ENCODE measurements at regions not wholly inside any gene's neighbourhood (a gene's known extent, or its start where the extent isn't known, plus 50 kb on each side); places are given as distances from the start of the nearest gene placed in this dataset.

GRCh38 chr2:42971947-42972736 is 179.8 kb upstream of the HAAO start:
- no peak for DNase-seq (ENCODE audit: low read depth)

DNA sequence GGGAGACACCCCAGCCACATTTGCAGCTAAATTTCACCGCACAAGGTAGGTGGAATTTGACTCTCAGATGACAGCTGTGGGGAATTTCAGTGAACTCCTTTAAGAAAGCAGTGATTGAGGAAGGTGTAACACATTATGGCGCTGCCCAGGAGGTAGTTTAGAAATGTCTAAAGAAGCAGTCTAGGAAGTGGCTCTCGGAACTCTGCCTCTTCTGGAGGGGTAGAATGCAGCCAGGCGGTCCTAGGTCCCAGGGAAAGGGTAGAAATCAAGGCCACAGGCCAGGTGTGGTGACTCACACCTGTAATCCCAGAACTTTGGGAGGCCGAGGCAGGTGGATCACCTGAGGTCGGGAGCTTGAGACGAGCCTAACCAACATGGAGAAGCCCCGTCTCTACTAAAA is 179.0 kb upstream of the HAAO start:
- DNase-seq (ENCODE audit: low read depth) = no peak

- DNase-seq (ENCODE audit: low read depth) = no peak
Measured at GRCh38 chr2:42970151-42970550, 177.8 kb upstream of the HAAO start.

DNA sequence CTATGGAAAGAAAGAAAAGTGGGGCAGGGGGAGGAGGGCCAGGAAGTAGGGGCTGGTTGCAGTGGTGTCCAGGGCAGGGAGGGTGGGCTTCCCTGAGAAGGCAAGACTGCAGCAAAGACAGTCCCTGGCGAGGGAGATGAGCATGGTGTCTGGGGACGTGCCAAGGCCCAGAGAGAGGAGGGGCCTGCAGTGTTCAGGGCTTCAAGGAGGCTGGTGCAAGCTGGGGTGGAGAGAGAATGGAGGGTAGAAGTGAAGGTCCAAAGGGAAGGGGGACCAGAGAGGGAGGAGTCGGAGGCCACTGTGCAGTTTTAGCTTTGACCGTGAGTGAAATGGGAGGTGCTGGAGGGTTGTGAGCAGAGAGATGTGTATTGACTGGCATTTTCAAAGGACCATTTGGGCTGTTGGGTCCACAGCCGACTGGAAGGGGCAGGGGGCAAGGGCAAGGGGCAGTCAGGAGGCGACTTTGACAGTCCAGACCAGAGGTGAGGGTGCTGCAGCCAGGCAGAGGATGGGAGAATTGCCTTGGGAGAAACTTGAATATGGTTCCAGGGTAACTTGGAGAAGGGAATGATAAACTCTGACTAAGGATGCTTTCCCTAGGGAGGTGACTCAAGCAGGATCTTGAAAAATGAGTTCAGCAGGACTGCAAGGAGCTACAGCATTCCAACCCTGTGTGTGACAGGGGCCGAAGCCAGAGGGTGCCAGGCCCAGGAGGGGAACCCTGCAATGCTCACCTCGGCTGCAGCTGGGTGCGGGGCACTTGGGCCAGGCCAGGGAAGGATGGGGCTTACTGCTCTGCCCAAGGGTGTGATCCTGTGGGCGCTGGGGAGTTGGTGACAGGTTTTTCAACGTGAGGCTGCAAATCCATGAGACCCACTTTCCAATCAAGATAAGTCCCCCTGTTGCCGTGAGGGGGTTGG is 177.1 kb upstream of the HAAO start:
- no peak for DNase-seq (ENCODE audit: low read depth)

DNA sequence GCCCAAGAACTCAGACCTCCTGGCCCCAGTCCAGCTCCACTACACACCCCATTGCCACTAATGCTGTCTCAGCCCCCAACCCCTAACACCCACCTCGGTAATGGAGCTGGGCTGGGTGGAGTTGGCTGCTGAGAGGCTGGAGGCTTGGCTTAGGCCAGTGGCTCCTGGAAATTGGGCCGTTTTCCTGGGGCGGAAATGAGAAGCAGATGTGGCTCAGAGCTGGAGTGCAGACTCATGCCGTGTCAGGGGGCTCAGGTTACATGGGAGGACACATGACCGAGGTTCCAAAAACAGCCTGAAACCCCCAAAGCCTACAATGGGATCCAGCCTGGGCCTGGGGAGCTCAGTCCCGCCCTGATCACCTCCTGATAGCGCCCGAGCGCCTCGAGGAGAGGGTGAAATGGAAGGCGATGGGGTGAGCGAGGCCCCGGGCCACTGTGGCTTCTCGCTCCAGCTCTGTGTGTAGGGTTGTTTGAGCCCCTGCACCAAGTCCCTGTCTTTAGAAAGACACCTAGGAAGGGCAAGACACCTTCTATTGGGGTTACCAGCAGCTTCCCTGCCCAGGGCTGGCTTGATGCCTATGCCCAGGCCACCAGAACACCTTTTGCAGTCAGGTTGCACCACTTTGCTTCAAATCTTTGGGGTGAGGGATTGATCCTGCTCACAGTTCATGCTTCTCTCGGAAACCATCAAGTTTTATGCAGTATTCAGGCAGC is 175.7 kb upstream of the HAAO start:
- no peak for DNase-seq (ENCODE audit: low read depth)

- DNase-seq (ENCODE audit: low read depth) = no peak
Measured at GRCh38 chr2:42965910-42966309, 173.5 kb upstream of the HAAO start.

GRCh38 chr2:42965196-42965595 is 172.8 kb upstream of the HAAO start:
- no peak for DNase-seq (ENCODE audit: low read depth)

DNA sequence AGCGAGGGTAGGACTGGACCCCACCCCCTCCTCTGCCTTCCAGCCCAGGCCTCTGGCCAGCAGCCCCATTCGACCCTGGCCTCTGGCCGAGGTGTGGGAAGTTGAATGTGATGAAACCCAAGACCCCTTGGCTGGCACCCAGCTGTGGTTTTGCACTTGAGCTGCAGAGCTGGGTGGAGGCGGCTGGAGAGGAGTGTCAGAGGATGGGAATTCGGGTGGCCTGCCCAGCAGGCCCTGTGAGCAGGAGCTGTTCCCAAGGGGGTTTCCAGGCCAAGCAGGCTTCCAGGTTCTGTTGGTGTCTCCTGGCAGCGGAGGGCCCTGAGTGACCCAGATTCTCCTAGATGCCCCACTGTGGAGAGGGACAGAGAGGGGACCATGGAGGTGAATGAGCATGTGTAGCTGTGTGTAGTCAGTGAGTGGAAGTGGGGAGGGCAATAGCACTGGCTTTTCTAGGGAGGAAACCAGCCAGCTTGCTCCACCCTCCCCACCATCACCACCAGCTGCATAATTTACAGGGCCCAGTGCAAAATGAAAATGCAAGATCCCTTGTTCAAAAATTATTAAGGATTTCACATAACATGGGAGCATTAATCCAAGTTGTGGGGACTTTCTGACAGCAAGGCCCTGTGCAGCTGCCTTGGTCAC is 172.2 kb upstream of the HAAO start:
- DNase-seq (ENCODE audit: low read depth) = no peak

DNA sequence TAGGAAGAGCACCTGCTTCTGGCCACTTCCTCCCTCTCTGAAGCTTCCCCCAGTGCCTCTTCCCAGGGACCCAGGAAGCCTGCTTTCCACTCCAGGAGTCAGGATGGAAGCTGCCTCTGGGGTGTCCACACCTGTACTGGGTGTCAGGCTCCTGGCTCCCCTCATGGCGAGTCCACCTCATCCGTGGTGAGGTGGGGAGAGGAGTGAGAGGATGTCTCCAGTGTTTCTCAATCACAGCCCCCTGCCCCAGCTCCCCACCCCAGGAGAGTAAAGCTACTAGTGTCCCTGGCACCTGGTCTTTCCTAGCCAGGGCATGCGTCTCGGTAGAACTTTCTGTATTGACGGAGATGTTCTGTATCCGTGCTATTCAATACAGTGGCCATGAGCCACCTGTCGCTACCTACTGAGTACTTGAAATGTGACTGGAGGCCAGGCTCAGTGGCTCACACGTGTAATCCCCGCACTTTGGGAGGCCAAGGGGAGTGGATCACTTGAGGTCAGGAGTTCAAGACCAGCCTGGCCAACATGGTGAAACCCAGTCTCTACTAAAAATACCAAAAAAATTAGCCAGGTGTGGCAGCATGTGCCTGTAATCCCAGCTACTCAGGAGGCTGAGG is 171.2 kb upstream of the HAAO start:
- DNase-seq (ENCODE audit: low read depth) = no peak

GRCh38 chr2:42962508-42962953 is 170.1 kb upstream of the HAAO start:
- DNase-seq (ENCODE audit: low read depth) = no peak

GRCh38 chr2:42961961-42962360 is 169.6 kb upstream of the HAAO start:
- no peak for DNase-seq (ENCODE audit: low read depth)

DNA sequence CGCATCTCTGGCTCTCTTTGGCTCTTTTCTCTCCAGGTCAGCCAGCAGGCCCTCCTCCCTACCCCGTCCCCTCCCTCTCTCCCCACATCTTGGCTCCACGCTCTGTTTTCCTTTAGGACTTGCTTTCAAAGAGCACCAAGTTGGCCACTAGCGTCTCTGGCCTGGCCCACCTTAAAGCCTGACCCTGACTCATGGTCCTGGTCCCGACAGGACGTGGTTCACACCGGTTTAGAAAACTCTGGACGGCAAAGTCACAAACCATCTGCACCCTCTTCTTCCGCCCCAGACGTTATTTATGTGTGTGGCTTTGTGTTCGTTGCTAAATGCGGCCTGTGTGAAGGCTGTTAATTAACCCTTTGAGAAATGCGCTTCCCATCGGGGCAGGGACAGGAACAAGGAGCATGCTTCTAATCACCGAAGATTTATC is 169.0 kb upstream of the HAAO start:
- DNase-seq (ENCODE audit: low read depth) = no peak

- DNase-seq (ENCODE audit: low read depth) = no peak
Measured at GRCh38 chr2:42960842-42961180, 168.4 kb upstream of the HAAO start.

DNA sequence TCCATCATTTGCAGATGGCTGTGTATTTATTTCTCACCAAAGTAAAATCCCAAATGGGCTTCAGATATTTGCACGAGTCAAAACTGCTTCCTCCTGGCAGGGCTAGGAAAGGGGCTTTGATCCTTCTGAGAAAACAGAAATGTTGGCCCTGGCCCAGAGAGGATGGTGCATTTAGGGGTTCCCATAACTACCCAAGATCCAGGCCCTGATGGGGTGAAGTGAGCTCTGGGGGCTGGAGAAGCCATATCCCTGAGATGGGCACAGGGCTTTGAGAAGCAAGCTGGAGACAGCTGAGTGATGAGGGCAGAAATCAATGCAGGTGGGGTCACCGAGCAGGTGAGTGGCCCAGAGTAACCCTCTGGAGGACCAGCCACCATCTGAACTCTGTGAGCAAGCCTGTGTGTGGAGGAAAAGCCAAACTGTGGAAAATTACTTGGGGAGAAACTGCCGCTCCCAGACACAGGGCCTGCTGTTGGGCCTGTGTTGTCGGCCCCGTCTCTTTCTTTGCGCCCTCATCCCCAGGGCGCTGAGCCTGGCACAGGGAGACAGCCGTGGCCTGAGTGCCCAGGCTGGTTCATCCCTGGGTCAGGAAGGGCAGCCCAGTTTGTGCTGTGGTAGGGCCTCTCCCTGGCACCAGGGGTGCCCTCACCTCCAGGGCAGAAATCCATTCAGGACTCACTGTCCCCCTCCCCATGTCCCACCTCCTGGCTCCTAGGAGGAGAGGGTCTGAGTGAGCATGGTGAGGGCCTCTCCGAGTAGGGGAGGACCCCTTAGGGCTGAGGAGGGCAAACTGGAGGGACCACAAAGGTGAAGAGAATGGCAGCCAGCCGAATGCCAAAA is 167.8 kb upstream of the HAAO start:
- DNase-seq (ENCODE audit: low read depth) = no peak

DNA sequence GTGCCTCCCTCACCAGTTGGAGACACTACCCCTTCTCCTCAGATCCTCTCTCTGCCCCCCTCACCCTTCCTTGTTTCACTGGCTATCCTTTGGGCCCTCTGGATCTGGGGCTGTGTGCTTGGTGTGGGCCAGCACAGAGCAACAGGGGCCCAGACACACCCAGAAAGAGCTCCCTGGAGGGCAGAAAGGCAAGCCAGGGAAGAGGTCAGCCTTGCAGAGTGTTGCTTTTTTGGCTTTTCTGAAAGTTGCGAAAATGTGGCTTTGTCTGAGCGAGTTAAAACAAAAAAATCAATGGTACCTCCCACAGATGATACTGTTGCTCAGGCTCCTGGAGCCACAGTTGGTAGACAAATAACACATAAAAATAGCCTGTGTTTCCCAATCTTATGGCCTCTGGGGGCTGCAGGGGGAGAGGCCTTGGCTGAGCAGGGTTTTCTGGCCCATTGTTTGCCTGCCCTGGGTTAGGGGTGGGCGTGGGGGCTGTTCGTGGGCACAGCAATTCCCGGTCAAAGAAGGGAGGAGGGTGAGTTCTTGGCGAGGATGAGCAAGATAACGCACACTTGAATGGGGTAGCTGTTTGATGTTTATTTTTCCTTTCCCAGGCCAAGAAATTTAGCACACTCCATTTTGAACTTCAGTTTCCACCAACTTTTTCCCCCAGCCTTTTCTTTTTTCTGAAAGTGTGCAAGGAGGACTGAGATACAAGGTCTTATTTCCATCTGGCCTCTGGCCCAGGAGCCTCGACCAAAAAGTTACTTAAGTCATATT is 167.0 kb upstream of the HAAO start:
- no peak for DNase-seq (ENCODE audit: low read depth)

DNA sequence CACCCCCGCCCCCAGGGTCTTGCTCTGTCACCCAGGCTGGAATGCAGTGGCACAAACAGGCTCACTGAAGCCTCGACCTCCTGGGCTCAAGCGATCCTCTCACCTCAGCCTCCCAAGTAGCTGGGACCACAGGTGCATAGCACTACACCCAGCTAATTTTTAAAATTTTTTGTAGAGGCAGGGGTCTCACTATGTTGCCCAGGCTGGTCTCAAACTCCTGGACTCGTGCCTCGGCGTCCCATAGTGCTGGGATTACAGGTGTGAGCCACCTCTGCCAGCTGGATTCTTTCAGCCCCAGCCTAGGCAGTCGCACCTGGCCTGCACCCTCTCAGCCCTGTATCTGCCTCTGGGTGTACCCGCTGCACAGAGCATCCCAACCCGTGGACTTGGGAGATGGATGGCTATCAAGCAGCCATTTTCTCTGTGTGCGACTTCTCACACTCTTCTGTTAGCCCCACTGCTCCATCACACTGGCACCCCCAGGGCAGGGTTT is 166.4 kb upstream of the HAAO start:
- DNase-seq (ENCODE audit: low read depth) = no peak

- no peak for DNase-seq (ENCODE audit: low read depth)
Measured at GRCh38 chr2:42957861-42958301, 165.5 kb upstream of the HAAO start.

DNA sequence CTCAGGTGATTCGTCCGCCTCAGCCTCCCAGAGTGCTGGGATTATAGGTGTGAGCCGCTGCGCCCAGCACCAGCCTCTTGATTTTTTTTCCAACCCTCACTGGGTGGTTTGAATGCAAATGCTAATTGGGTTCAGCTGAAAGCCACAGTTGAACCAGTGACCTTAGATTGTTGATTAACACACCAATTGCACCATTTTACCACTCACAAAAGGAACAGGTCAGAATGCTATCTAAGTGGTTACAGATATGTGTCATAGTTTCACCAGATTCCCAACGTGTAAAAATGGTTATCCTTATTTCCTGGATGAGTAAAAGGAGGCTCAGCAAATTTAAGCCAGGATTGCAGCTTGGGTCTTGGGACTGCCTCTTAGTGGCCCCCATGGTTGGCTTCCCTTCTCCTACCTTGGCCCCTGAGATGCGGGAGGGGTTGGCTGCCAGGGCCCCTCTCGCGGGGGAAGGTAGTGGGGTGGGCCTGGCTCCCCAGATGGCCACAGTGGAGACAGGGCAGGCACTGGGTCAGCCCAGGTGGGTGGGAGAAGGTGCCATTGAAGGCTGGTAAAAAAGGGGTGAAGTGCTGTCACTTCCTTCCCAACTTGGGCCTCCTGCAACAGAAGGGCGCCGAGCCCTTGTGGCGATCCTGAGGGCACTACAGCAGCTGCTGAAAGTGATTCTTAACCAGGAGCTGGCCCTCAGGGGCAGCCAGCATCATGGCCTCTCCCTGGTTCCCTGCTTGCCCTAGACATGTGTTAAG is 164.9 kb upstream of the HAAO start:
- no peak for DNase-seq (ENCODE audit: low read depth)
